Esophagus squamous epithelium (tissue), 4 donors: ENCODE measurements at regions not wholly inside any gene's neighbourhood (a gene's known extent, or its start where the extent isn't known, plus 50 kb on each side); places are given as distances from the start of the nearest gene placed in this dataset.

Source experiments
- POLR2A ChIP-seq, 4 donors: fragments of 450-650 bp; IDR thresholded peaks; one replicate each; pipeline ENCODE4 v1.6.1; 2017; ENCODE audit warnings: antibody characterized with exemption in 4 of 4, mild to moderate bottlenecking in 4 of 4, moderate library complexity in 3 of 4
- TF ChIP-seq, protein P1 (sequence below), 6 experiments: fragments of 450-650 bp in 4 of 6; fragments of 200-600 bp in 2 of 6; sonication (generic) in 2 of 6; IDR thresholded peaks; one replicate each; pipeline ENCODE4 v1.5.1; 2016 to 2019; ENCODE audit warnings: antibody characterized with exemption in 6 of 6, mild to moderate bottlenecking in 4 of 6, moderate library complexity in 4 of 6

DNA sequence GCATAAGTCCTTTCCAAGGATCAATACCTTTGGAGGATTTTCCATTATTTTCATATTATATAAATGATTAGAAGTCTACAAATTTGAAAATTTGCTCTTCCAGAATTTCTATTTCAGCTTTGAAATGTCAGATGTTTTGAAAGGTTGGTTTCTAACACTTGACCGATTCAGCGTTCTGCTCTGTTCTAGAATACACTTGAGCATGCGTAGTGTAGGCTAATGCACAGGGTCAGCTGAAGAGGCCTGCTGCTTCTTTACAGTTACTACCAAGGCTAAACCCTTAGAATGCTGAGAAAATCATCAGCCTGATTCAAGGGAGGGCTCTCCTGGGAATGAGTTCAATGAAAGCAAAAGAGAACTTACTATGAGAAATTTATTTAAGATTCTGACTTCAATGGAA lies 177.6 kb downstream of the RNF144B start:
- TF ChIP-seq, protein P1, sequence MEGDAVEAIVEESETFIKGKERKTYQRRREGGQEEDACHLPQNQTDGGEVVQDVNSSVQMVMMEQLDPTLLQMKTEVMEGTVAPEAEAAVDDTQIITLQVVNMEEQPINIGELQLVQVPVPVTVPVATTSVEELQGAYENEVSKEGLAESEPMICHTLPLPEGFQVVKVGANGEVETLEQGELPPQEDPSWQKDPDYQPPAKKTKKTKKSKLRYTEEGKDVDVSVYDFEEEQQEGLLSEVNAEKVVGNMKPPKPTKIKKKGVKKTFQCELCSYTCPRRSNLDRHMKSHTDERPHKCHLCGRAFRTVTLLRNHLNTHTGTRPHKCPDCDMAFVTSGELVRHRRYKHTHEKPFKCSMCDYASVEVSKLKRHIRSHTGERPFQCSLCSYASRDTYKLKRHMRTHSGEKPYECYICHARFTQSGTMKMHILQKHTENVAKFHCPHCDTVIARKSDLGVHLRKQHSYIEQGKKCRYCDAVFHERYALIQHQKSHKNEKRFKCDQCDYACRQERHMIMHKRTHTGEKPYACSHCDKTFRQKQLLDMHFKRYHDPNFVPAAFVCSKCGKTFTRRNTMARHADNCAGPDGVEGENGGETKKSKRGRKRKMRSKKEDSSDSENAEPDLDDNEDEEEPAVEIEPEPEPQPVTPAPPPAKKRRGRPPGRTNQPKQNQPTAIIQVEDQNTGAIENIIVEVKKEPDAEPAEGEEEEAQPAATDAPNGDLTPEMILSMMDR (IDR thresholded peaks at IDR 0.05), result no peak
- TF ChIP-seq POLR2A (IDR thresholded peaks at IDR 0.05), result no peak
